OCI-LY3 (cell line): ENCODE measurements at regions not wholly inside any gene's neighbourhood (a gene's known extent, or its start where the extent isn't known, plus 50 kb on each side); places are given as distances from the start of the nearest gene placed in this dataset.

Experiments used
- EZH2phosphoT487 ChIP-seq: fragments of 200-600 bp; shearing (Covaris generic); IDR thresholded peaks from 2 replicates; pipeline ENCODE4 v1.6.1; 2018; ENCODE audit warnings: antibody characterized with exemption, mixed run types, low read depth
- TF ChIP-seq, protein P1 (sequence below): fragments of 200-600, 300-600 bp; sonication (generic); IDR thresholded peaks from 2 replicates; pipeline ENCODE4 v1.5.1; 2014; ENCODE audit warnings: antibody characterized with exemption, low read length, low read depth

DNA sequence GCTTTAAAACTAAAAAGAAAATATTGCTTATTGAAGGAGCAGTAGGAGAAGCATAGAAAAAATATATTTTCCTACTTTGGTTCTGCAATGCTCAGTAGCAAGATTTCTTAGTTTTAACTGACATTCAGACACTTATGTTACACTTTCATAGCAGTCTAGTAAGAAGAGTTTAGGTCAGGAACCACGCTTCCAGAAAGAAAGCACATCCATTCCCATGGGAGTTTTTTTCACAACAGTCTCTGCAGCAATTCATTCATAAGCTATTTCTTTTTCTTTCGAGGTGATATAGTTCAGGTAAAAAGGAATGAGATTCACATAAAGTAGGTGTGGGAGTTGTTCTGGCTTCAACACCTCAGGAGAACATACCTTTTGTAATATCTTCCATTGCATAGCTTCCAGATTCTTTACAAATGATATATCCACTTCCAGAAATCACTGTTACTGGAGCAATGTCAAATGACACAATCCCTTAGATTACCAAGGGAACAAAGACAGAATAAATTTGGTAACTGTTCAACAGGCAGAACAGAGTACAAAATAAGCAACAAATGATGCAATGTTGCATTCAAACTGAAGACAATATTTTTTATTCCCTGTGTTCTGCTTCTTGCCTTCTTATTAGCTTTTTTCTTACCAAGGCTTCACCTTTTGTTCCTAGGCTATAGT is 95.2 kb upstream of the GULP1 start:
- TF ChIP-seq, protein P1, sequence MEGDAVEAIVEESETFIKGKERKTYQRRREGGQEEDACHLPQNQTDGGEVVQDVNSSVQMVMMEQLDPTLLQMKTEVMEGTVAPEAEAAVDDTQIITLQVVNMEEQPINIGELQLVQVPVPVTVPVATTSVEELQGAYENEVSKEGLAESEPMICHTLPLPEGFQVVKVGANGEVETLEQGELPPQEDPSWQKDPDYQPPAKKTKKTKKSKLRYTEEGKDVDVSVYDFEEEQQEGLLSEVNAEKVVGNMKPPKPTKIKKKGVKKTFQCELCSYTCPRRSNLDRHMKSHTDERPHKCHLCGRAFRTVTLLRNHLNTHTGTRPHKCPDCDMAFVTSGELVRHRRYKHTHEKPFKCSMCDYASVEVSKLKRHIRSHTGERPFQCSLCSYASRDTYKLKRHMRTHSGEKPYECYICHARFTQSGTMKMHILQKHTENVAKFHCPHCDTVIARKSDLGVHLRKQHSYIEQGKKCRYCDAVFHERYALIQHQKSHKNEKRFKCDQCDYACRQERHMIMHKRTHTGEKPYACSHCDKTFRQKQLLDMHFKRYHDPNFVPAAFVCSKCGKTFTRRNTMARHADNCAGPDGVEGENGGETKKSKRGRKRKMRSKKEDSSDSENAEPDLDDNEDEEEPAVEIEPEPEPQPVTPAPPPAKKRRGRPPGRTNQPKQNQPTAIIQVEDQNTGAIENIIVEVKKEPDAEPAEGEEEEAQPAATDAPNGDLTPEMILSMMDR, result no peak
- TF ChIP-seq EZH2phosphoT487, result no peak
